T-helper 1 cell treated with Interleukin-12 subunit alpha and Interleukin-12 subunit beta and Interleukin-4 antibody, amounts not matched to agents 30 μg/mL and 1 μg/mL, for 36 hours (primary cell): ENCODE measurements at regions not wholly inside any gene's neighbourhood (a gene's known extent, or its start where the extent isn't known, plus 50 kb on each side); places are given as distances from the start of the nearest gene placed in this dataset.

Experiments
- H3K27ac Mint-ChIP-seq: one replicate; pipeline ENCODE4 v1.8.0; 2021; ENCODE audit warnings: mild to moderate bottlenecking, mixed read lengths
- H3K27me3 Mint-ChIP-seq: one replicate; pipeline ENCODE4 v1.8.0; 2021; ENCODE audit warnings: low read depth, mixed read lengths
- H3K36me3 Mint-ChIP-seq: one replicate; pipeline ENCODE4 v1.8.0; 2021; ENCODE audit warnings: low read depth, mixed read lengths
- H3K4me1 Mint-ChIP-seq: one replicate; pipeline ENCODE4 v1.8.0; 2021; ENCODE audit warnings: low read depth, mixed read lengths
- H3K4me3 Mint-ChIP-seq: one replicate; pipeline ENCODE4 v1.8.0; 2021; ENCODE audit warnings: mild to moderate bottlenecking, moderate library complexity, mixed read lengths
- H3K9me3 Mint-ChIP-seq: one replicate; pipeline ENCODE4 v1.8.0; 2021; ENCODE audit warnings: mixed read lengths

DNA sequence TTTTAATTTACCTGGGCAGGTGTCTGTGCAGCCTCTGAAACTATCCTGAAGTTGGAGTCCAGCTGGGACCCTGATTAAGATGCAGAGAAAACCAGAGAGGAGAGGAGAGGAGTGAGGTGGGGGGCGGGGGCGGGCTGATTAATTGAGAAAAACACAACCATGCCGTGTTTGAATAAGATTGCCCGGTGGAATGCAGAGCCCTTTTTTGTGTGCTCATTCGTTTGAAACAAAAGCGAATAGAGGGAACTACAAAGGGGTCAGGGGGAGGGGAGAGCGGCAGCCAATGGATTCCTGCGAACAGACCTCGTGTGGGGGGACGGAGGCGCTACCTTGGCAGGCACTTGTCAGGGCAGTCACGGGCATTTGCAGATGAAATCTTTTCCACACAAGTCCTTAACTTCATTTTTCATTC, 355.8 kb downstream of the SOX9 start:
- Mint-ChIP-seq H3K27me3 (peaks cover 6% of the 10 kb centered on the region), H3K36me3 (no peaks in the 10 kb centered on the region), H3K4me3 (no peak overlapping the region), H3K9me3 (no peaks in the 10 kb centered on the region), H3K4me1 (no peaks in the 10 kb centered on the region), H3K27ac (no peak overlapping the region)

DNA sequence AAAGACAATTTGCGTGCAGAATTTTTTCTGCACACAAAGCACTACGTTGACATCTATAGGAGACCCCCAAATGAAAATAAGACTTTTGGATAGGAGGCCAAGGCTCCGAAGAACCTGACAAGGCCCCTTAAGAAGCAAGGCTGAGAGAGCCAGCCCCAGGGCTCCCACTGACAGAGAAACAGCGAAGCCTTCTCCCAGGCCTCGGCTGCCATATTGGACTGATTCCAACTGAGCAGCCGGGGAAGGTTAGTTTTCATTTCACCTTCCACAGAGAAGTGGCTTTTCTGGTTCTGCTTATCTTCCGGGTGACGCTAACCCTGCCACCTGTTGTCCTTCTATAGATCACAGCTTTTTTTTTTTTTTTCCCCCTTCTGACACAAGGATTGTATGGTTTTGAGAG, 356.7 kb downstream of the SOX9 start:
- Mint-ChIP-seq H3K27ac (no peak overlapping the region), H3K27me3 (peaks cover 6% of the 10 kb centered on the region), H3K9me3 (no peaks in the 10 kb centered on the region), H3K4me3 (no peak overlapping the region), H3K36me3 (no peaks in the 10 kb centered on the region), H3K4me1 (no peaks in the 10 kb centered on the region)

DNA sequence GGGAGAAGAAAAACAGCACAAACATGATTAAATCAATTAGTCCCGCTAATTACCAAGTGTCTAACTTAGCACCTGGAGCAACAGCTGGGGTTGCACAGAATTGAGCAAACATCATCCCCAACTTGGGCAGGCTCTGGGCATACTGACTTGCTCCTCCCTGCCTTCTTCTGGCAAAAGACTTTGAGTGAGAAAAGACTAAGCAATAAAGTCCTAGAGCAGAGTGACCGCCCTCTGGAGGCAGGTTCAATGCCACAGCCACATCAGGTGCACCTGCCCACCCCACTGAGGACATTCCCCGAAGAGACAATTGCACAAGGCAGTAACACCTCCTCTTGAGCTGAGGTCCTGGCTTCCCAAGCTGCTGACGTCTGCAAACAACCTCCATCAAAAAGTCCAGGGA, 358.3 kb downstream of the SOX9 start:
- H3K4me3 Mint-ChIP-seq: no peak overlapping the region
- peaks cover 6% of the 10 kb centered on the region for H3K27me3 Mint-ChIP-seq
- no peaks in the 10 kb centered on the region for H3K9me3 Mint-ChIP-seq
- H3K4me1 Mint-ChIP-seq: no peaks in the 10 kb centered on the region
- H3K27ac Mint-ChIP-seq: no peak overlapping the region
- no peaks in the 10 kb centered on the region for H3K36me3 Mint-ChIP-seq

DNA sequence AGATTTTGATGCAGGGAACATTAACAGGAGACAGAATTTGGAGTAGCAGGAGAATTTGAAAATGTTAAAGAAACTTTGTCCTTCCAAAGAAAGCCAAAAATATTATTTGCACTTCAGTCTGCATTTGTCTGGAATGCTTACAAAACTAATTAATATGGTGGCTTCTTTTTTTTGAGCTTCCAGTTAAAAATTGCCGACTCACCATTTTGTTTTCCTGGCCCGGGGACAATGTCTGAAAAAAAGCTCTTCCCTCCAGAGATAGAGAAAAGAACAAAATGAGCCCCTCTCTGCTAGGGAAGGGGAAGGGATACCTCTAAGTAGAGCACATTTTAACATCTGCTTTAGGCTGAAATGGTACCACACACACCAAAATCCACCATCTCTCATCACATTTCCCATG, 360.8 kb downstream of the SOX9 start:
- Mint-ChIP-seq H3K36me3 (no peaks in the 10 kb centered on the region), H3K9me3 (no peaks in the 10 kb centered on the region), H3K4me1 (no peaks in the 10 kb centered on the region), H3K27ac (no peak overlapping the region), H3K27me3 (peaks cover 9% of the 10 kb centered on the region), H3K4me3 (no peak overlapping the region)

DNA sequence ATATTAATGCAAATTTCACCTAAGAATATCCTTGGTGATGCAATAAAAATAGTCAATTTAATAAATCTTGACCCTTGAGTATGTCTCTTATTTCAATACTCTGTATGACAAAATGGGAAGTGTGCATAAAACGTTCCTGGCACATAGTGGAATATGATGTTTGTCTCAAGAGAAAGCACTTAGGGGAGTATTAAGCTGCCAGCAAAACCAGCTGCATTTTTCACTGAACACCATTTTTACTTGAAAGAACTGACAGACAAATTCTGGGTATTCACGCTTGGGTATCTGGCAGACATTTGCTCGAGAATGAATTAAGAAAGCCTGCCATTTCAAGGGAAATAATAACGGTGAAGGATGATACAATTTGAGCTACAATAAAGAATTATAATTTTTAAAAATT, 364.8 kb downstream of the SOX9 start:
- Mint-ChIP-seq H3K4me1 (no peaks in the 10 kb centered on the region), H3K27ac (no peak overlapping the region), H3K36me3 (no peaks in the 10 kb centered on the region), H3K27me3 (peaks cover 3% of the 10 kb centered on the region), H3K4me3 (no peak overlapping the region), H3K9me3 (peaks cover 4% of the 10 kb centered on the region)

DNA sequence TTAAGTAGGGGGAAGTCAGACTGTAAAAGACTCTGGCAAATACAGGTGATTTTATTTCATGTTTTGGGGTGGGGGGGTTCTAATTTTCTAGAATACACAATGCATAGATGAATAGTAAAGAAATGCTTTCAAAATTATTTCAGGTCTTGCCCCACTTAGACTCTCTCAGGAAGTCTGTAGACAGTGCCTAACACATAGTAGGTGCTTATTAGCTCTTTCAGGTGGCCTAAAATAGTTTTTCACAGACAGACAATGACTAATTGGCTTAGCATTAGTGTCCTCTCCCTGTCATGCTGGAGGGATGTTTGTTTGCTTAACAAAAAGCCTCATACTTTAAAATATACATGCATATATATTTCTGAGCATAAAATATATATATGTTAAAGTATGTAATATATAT, 366.0 kb downstream of the SOX9 start:
- Mint-ChIP-seq H3K36me3 (no peaks in the 10 kb centered on the region), H3K27me3 (peaks cover 3% of the 10 kb centered on the region), H3K4me3 (no peak overlapping the region), H3K9me3 (peaks cover 4% of the 10 kb centered on the region), H3K27ac (no peak overlapping the region), H3K4me1 (no peaks in the 10 kb centered on the region)

DNA sequence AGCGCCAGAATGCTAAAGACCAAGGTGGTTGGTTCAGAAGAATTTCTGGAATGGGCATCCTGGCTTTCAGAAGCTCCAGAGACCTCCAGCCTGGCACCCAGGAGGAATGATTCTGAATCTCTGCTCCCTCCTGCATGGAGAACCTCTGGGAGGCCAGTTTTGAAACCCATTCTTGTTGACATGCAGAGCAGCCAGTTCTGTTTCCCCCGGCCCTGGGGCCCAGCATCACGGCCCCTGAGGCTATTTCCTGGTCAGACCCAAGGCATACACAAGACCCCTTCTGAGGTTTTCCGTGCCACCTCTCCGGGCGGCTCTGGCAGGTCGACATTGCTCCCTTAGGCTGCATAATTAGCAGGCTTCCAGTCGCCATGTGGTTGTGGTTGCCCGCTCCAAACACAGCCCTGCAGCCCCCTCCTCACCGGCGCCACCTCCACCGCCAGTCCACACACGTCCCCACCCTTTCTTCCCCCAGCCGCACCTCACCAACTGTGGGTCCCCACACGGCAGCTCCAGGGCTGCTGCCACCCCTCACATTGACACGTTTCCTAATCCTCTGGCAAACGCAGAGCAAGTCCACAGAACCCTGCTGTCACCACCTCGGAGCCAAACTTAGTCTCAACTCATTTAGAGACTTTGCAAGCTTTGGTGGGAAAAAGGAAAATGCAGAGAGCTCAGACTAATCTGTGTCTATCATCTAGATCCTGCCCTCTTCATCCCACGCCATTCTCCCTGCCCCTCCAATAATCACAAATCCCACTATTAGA, 367.1 kb downstream of the SOX9 start:
- Mint-ChIP-seq H3K27ac (no peak overlapping the region), H3K4me3 (no peak overlapping the region), H3K27me3 (peaks cover 3% of the 10 kb centered on the region)

DNA sequence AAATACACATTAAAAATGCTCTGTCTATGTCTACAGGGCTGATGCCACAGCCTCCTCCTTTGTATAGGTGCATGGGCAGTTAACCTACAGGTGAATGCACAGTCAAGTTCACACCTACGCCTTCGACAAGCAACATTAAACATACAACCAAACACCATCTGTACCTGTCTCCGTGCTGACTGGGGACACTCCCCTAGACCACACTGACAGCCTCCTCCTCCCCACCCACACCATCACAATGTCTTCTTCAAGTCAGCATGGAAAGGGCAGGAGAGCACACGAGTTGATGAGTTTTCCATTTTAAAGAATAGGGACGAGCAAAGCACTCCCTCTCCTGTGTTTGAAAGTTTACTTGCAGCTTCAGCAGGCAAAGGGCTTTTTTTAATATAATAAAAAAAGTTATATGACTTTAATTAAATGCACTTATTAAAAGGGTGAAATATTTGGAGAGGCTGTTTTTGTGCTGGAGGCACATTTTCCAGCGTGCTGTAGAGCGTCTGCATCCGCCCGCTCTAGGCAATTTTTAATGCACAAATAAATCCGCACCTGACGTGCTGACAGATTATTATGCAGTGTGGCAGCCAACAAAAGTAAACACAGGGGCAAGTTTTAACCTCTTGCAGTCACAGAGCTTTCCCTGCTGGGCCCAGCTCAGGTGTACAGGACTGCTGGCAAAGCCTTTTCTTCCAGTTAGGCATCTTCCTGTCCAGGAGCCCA, 367.9 kb downstream of the SOX9 start:
- Mint-ChIP-seq H3K4me3 (no peak overlapping the region), H3K27ac (no peak overlapping the region), H3K36me3 (no peaks in the 10 kb centered on the region), H3K4me1 (no peaks in the 10 kb centered on the region), H3K9me3 (peaks cover 4% of the 10 kb centered on the region), H3K27me3 (peaks cover 3% of the 10 kb centered on the region)

More for the DNA sequence above, 367.1 kb downstream of the SOX9 start:
- Mint-ChIP-seq H3K4me1 (no peaks in the 10 kb centered on the region), H3K36me3 (no peaks in the 10 kb centered on the region), H3K9me3 (peaks cover 4% of the 10 kb centered on the region)

DNA sequence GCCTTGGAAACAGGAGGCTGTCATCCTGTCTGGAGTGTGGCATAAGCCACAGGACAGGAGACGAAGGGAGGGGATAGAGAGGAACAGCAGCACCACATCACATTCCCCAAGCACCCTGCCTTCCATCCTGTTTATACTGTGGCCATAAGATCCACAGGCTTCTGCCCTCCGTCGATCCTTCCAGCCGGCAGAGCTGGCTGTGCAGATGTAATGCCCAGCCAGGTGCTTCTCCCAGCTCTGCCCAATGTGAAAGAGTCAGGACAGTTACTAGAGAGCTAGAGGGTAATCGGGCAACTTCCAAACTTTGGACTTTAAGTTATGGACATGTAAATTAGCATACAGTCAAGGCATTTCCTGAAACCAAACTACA, 368.4 kb downstream of the SOX9 start:
- peaks cover 3% of the 10 kb centered on the region for H3K27me3 Mint-ChIP-seq
- H3K9me3 Mint-ChIP-seq: peaks cover 4% of the 10 kb centered on the region
- no peaks in the 10 kb centered on the region for H3K4me1 Mint-ChIP-seq
- no peak overlapping the region for H3K4me3 Mint-ChIP-seq
- H3K36me3 Mint-ChIP-seq: no peaks in the 10 kb centered on the region
- no peak overlapping the region for H3K27ac Mint-ChIP-seq

DNA sequence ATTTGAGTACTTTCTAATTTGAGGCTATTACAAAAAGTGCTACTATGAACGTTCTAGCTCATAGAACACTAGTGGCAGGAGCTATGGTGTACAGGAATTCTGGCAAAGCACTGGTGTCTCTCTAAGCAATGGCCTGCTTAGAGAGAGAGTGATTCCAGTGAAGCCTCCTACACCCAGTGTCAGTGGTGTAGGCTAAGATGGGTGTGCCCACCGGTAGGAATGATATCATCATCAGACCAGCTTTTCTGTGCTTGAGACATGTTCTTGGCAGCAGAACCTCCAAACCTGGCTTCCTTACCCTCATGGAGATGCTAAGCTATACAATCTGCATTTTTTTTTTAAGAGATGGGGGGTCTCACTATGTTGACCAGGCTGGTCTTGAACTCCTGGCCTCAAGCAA, 370.3 kb downstream of the SOX9 start:
- Mint-ChIP-seq H3K36me3 (no peaks in the 10 kb centered on the region), H3K4me1 (no peaks in the 10 kb centered on the region), H3K27ac (no peak overlapping the region), H3K9me3 (peaks cover 4% of the 10 kb centered on the region), H3K4me3 (no peak overlapping the region), H3K27me3 (no peaks in the 10 kb centered on the region)

DNA sequence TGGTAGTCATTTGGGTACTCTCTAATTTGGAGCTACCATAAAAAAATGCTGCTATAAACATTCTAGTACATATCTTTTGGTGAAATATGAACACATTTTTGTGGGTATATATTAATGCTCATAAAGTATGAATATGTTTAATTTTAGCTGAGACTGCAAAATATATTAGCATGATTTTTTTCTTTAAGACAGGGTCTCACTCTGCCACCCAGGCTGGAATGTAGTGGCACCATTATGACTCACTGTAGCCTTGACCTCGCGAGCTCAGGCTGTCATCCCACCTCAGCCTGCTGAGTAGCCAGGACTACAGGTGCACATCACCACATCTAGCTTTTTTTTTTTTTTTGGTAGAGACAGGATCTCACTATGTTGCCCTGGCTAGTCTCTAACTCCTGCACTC, 371.7 kb downstream of the SOX9 start:
- Mint-ChIP-seq H3K36me3 (no peaks in the 10 kb centered on the region), H3K27me3 (no peaks in the 10 kb centered on the region), H3K4me3 (no peak overlapping the region), H3K9me3 (peaks cover 4% of the 10 kb centered on the region), H3K4me1 (no peaks in the 10 kb centered on the region), H3K27ac (no peak overlapping the region)

DNA sequence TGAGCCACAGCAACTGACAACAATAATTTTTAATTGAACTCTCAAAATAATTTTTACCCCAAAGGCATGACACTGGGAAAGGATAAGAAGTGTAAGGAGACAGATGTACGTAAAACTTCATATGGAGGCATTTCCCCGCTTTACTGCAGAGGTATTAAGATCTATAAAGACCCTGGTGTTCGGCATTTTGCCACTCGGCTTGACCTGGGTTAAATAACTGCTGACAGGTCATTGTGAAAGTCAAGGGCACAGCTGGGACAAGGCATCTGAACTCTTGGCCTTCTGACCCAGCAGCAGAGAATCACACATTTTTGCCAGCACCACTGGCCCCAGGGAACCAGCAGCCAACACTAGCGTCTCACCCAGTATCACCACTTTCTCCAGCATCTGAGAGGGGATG, 372.1 kb downstream of the SOX9 start:
- H3K9me3 Mint-ChIP-seq: peaks cover 4% of the 10 kb centered on the region
- H3K27ac Mint-ChIP-seq: no peak overlapping the region
- H3K36me3 Mint-ChIP-seq: no peaks in the 10 kb centered on the region
- H3K4me3 Mint-ChIP-seq: no peak overlapping the region
- H3K4me1 Mint-ChIP-seq: no peaks in the 10 kb centered on the region
- H3K27me3 Mint-ChIP-seq: no peaks in the 10 kb centered on the region

DNA sequence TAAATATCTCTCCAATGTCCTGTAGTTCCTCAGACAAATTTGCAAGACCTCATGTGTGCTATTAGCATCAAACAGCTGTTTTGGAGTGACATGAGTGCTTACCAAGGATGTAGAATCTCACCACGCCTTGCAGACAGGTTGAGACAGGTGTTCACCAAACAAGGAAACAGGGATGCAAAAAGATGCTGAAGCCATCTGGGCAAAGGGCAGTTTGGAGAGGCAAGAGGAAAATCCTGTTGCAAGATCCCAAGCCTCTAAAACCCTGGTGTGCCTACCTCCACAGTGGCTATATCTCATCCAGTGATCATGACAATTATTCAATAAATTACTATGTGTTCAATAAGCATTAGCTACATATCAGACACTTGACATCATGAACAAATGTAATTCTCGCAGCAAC, 373.7 kb downstream of the SOX9 start:
- no peaks in the 10 kb centered on the region for H3K4me1 Mint-ChIP-seq
- H3K27ac Mint-ChIP-seq: no peak overlapping the region
- no peaks in the 10 kb centered on the region for H3K36me3 Mint-ChIP-seq
- no peaks in the 10 kb centered on the region for H3K27me3 Mint-ChIP-seq
- no peak overlapping the region for H3K4me3 Mint-ChIP-seq
- peaks cover 4% of the 10 kb centered on the region for H3K9me3 Mint-ChIP-seq

DNA sequence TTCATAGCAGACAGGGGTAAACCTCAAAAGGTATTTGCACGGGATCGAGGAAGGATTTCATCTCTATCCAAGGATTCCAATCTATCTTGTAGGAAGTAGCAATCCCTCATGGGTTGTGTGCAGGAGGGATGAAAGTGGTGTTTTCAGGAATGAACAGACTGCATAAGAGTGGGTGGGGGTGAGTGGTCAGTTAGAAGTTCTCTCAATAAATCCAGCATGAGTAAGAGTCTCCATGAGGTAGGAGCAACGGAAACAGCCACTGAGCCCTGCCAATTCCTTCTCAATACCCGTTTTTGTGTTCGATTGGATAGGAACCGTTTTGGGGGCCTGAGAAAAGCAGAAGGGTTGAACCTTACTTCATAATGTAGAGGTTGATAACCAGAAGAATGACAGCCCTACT, 375.6 kb downstream of the SOX9 start:
- Mint-ChIP-seq H3K27me3 (no peaks in the 10 kb centered on the region), H3K27ac (no peak overlapping the region), H3K9me3 (no peaks in the 10 kb centered on the region), H3K36me3 (no peaks in the 10 kb centered on the region), H3K4me3 (no peak overlapping the region), H3K4me1 (no peaks in the 10 kb centered on the region)

DNA sequence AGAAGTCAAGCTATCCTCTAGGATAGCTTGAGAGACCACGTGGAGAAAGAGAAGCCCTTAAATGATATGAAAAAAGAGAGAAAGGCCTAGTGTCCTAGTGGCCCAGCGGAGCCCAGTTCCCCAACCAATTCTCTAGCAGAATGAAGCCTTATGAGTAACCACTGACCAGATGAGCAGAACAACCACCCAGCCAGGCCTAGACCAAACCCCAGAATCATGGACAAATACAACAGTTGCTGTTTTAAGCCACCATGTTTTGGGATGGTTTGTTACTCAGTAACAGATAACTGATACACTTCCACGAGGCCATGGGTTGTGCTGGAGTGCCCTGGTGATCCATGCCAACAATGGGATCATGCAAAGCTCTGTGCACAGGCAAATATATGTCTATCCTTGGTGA, 377.1 kb downstream of the SOX9 start:
- H3K9me3 Mint-ChIP-seq: no peaks in the 10 kb centered on the region
- H3K36me3 Mint-ChIP-seq: no peaks in the 10 kb centered on the region
- H3K27ac Mint-ChIP-seq: no peak overlapping the region
- no peak overlapping the region for H3K4me3 Mint-ChIP-seq
- H3K4me1 Mint-ChIP-seq: no peaks in the 10 kb centered on the region
- no peaks in the 10 kb centered on the region for H3K27me3 Mint-ChIP-seq
